Chondrocyte (in vitro differentiated cells): ENCODE measurements at regions not wholly inside any gene's neighbourhood (a gene's known extent, or its start where the extent isn't known, plus 50 kb on each side); places are given as distances from the start of the nearest gene placed in this dataset.

Experiments used
- DNase-seq: peaks from one replicate; pipeline ENCODE4 v3.0.0; 2021; ENCODE audit warnings: mixed read lengths, low spot score
- H3K27ac Mint-ChIP-seq: one replicate; pipeline ENCODE4 v1.8.0; 2021; ENCODE audit warnings: mild to moderate bottlenecking, moderate library complexity, mixed read lengths; ENCODE audit not compliant: unreplicated experiment
- H3K27me3 Mint-ChIP-seq: 2 replicates; pipeline ENCODE4 v1.8.0; 2021; ENCODE audit warnings: low read depth, mixed read lengths
- H3K36me3 Mint-ChIP-seq: 2 replicates; pipeline ENCODE4 v1.8.0; 2021; ENCODE audit warnings: low read depth, mixed read lengths
- H3K4me1 Mint-ChIP-seq: 2 replicates; pipeline ENCODE4 v1.8.0; 2021; ENCODE audit warnings: low read depth, mild to moderate bottlenecking, mixed read lengths
- H3K4me3 Mint-ChIP-seq: one replicate; pipeline ENCODE4 v1.8.0; 2021; ENCODE audit warnings: mild to moderate bottlenecking, moderate library complexity, mixed read lengths; ENCODE audit not compliant: unreplicated experiment
- H3K9me3 Mint-ChIP-seq: 2 replicates; pipeline ENCODE4 v1.8.0; 2021; ENCODE audit warnings: low read depth, mixed read lengths
- CTCF ChIP-seq: fragments of 200-600 bp; sonication (generic); IDR thresholded peaks from 2 replicates; pipeline ENCODE4 v1.5.0; 2021; ENCODE audit warnings: antibody characterized with exemption, mild to moderate bottlenecking, moderate library complexity

- no peaks in the 10 kb centered on the region for H3K27me3 Mint-ChIP-seq
- DNase-seq, result no peak
- H3K36me3 Mint-ChIP-seq, result no peaks in the 10 kb centered on the region
- H3K27ac Mint-ChIP-seq, result no peak overlapping the region
- no peak for TF ChIP-seq CTCF
- no peak overlapping the region for H3K4me3 Mint-ChIP-seq
- H3K4me1 Mint-ChIP-seq, result peaks cover 9% of the 10 kb centered on the region
- no peaks in the 10 kb centered on the region for H3K9me3 Mint-ChIP-seq
Measured at GRCh38 chr3:66656609-66657008, 155.8 kb upstream of the LRIG1 start.

DNA sequence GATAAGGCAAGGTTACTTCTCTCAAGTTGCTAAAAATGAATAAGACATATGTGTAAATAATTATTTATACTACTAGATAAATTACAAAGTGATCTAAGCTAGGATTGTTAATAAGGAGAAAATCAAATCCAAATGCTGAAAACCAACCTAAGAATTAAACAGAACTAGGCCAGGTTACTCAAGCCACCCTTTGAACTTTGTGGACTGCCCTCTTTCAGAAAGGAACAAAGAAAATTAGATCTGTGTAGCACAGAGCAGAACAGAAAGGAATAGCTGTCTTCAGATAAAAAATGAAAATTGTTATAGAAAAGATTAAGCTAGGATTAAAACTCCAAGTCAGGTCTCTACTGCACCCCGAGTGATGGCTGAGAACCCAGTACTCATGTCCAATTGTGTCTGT, 158.2 kb upstream of the LRIG1 start:
- no peak for DNase-seq
- TF ChIP-seq CTCF, result no peak
- Mint-ChIP-seq H3K9me3 (peaks cover 2% of the 10 kb centered on the region), H3K27me3 (no peaks in the 10 kb centered on the region), H3K27ac (no peak overlapping the region), H3K4me1 (peaks cover 7% of the 10 kb centered on the region), H3K4me3 (no peak overlapping the region), H3K36me3 (no peaks in the 10 kb centered on the region)

DNA sequence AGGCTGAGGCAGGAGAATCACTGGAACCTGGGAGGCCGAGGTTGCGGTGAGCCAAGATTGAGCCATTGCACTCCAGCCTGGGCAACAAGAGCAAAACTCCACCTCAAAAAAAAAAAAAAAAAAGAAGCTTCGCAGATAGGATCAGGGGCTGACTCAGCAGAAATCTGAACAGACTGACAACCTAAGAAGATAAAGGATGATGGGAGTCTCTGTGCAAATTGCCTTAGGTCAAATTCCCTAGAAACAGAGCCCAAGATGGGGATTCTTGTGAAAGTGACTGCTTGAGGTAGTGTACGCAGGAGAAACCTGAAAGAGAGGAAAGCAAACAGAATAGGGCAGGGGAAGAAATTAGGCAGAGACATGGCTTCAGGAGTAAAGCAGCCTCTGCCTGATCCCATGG, 160.8 kb upstream of the LRIG1 start:
- no peak for TF ChIP-seq CTCF
- no peak for DNase-seq
- peaks cover 18% of the 10 kb centered on the region for H3K4me1 Mint-ChIP-seq
- H3K27ac Mint-ChIP-seq, result no peak overlapping the region
- H3K4me3 Mint-ChIP-seq, result no peak overlapping the region
- peaks cover 2% of the 10 kb centered on the region for H3K9me3 Mint-ChIP-seq
- no peaks in the 10 kb centered on the region for H3K27me3 Mint-ChIP-seq
- H3K36me3 Mint-ChIP-seq, result no peaks in the 10 kb centered on the region

DNA sequence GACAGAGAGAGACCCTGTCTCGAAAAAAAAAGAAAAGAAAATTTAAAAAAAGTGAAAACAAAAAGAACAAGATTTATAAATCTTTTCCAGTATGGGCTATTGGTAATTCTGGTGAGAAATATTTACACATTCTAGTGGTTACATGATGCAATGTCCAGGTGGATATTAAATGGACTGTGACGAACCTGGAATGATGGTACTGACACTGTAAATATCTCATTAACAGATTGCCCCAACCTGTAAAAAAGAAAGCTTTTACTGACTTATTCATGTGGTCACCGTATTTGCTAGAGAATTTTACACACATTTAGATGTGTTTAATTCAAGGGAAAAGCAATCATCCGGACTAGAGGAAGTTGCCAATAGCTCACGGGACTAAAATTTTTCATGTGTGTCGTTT, 162.1 kb upstream of the LRIG1 start:
- no peak for DNase-seq
- Mint-ChIP-seq H3K4me3 (no peak overlapping the region), H3K9me3 (peaks cover 2% of the 10 kb centered on the region), H3K27me3 (no peaks in the 10 kb centered on the region), H3K27ac (no peak overlapping the region), H3K4me1 (peaks cover 28% of the 10 kb centered on the region), H3K36me3 (no peaks in the 10 kb centered on the region)
- no peak for TF ChIP-seq CTCF

- DNase-seq, result no peak
- H3K27me3 Mint-ChIP-seq, result no peaks in the 10 kb centered on the region
- peaks cover 32% of the 10 kb centered on the region for H3K4me1 Mint-ChIP-seq
- no peak for TF ChIP-seq CTCF
- H3K9me3 Mint-ChIP-seq, result peaks cover 2% of the 10 kb centered on the region
- H3K4me3 Mint-ChIP-seq, result no peak overlapping the region
- H3K27ac Mint-ChIP-seq, result no peak overlapping the region
- H3K36me3 Mint-ChIP-seq, result no peaks in the 10 kb centered on the region
Measured at GRCh38 chr3:66665021-66665695, 164.3 kb upstream of the LRIG1 start.
